HG03442 (cell line): ENCODE measurements at regions not wholly inside any gene's neighbourhood (a gene's known extent, or its start where the extent isn't known, plus 50 kb on each side); places are given as distances from the start of the nearest gene placed in this dataset.

ENCODE experiments used
- ATAC-seq: cut with Tn5 transposase; IDR thresholded peaks from one replicate; pipeline ENCODE4 v1.9.1; 2021; ENCODE audit warnings: mild to moderate bottlenecking, moderate library complexity; ENCODE audit not compliant: unreplicated experiment

- no peak for ATAC-seq
Observed at GRCh38 chr20:57883224-57883623, 173.4 kb upstream of the PMEPA1 start.

GRCh38 chr20:57882451-57883161, 172.8 kb upstream of the PMEPA1 start:
- ATAC-seq: no peak

- ATAC-seq: no peak
Observed at GRCh38 chr20:57881466-57882385, 171.9 kb upstream of the PMEPA1 start.

- ATAC-seq: no peak
Observed at GRCh38 chr20:57880571-57880892, 170.7 kb upstream of the PMEPA1 start.

- ATAC-seq: no peak
Observed at GRCh38 chr20:57879779-57880570, 170.2 kb upstream of the PMEPA1 start.

GRCh38 chr20:57879437-57879778, 169.6 kb upstream of the PMEPA1 start:
- ATAC-seq: no peak

- no peak for ATAC-seq
Observed at GRCh38 chr20:57878786-57879424, 169.1 kb upstream of the PMEPA1 start.

GRCh38 chr20:57877995-57878394, 168.2 kb upstream of the PMEPA1 start:
- no peak for ATAC-seq

GRCh38 chr20:57877131-57877824, 167.5 kb upstream of the PMEPA1 start:
- ATAC-seq: no peak

- no peak for ATAC-seq
Observed at GRCh38 chr20:57876163-57876562, 166.3 kb upstream of the PMEPA1 start.

- no peak for ATAC-seq
Observed at GRCh38 chr20:57874141-57874540, 164.3 kb upstream of the PMEPA1 start.

- no peak for ATAC-seq
Observed at GRCh38 chr20:57872816-57873409, 163.1 kb upstream of the PMEPA1 start.

- no peak for ATAC-seq
Observed at GRCh38 chr20:57871237-57871632, 161.4 kb upstream of the PMEPA1 start.

GRCh38 chr20:57870597-57871236, 160.9 kb upstream of the PMEPA1 start:
- ATAC-seq: no peak

GRCh38 chr20:57869951-57870315, 160.1 kb upstream of the PMEPA1 start:
- ATAC-seq: no peak

GRCh38 chr20:57869291-57869950, 159.6 kb upstream of the PMEPA1 start:
- no peak for ATAC-seq

GRCh38 chr20:57868310-57868709, 158.5 kb upstream of the PMEPA1 start:
- ATAC-seq: no peak

GRCh38 chr20:57867807-57868206, 158.0 kb upstream of the PMEPA1 start:
- no peak for ATAC-seq

- ATAC-seq: no peak
Observed at GRCh38 chr20:57867181-57867803, 157.5 kb upstream of the PMEPA1 start.
